VCaP (cell line): ENCODE measurements at regions not wholly inside any gene's neighbourhood (a gene's known extent, or its start where the extent isn't known, plus 50 kb on each side); places are given as distances from the start of the nearest gene placed in this dataset.

Experiments
- H3K27ac ChIP-seq: fragments of 450-650 bp; 2 replicates; pipeline ENCODE4 v1.5.1; 2017
- CTCF ChIP-seq: fragments of 450-650 bp; conservative IDR thresholded peaks from 2 replicates; pipeline ENCODE4 v1.5.1; 2017; ENCODE audit warnings: mild to moderate bottlenecking, moderate library complexity

- TF ChIP-seq CTCF, result no peak
These were observed 273.7 kb upstream of the KIRREL3 start for GRCh38 chr11:127274328-127274676.

GRCh38 chr11:127273593-127274327 lies 273.2 kb upstream of the KIRREL3 start:
- no peak for TF ChIP-seq CTCF
- H3K27ac ChIP-seq, result no peak overlapping the region

More at GRCh38 chr11:127274328-127274676, 273.7 kb upstream of the KIRREL3 start:
- no peak overlapping the region for H3K27ac ChIP-seq

GRCh38 chr11:127270851-127271250 lies 270.3 kb upstream of the KIRREL3 start:
- no peak overlapping the region for H3K27ac ChIP-seq
- TF ChIP-seq CTCF, result no peak

GRCh38 chr11:127269911-127270310 lies 269.3 kb upstream of the KIRREL3 start:
- H3K27ac ChIP-seq, result no peak overlapping the region
- no peak for TF ChIP-seq CTCF

GRCh38 chr11:127268932-127269331 lies 268.4 kb upstream of the KIRREL3 start:
- TF ChIP-seq CTCF, result no peak
- no peak overlapping the region for H3K27ac ChIP-seq

- TF ChIP-seq CTCF, result no peak
These were observed 268.0 kb upstream of the KIRREL3 start for GRCh38 chr11:127268521-127268920.

GRCh38 chr11:127259102-127259501 lies 258.5 kb upstream of the KIRREL3 start:
- TF ChIP-seq CTCF, result peak; percentile 48
- no peak overlapping the region for H3K27ac ChIP-seq

More at GRCh38 chr11:127268521-127268920, 268.0 kb upstream of the KIRREL3 start:
- H3K27ac ChIP-seq, result no peak overlapping the region
